IgD-negative memory B cell (primary cell): ENCODE measurements at regions not wholly inside any gene's neighbourhood (a gene's known extent, or its start where the extent isn't known, plus 50 kb on each side); places are given as distances from the start of the nearest gene placed in this dataset.
A peak's percentile ranks its signal among the peaks of the same experiment; 100 is the strongest.

Experiments
- H3K27ac Mint-ChIP-seq, 3 donors: one replicate each; pipeline ENCODE4 v1.8.0; 2020 to 2022; ENCODE audit warnings: mild to moderate bottlenecking in 3 of 3, mixed read lengths in 3 of 3, moderate library complexity in 1 of 3
- H3K27me3 Mint-ChIP-seq: one replicate; pipeline ENCODE4 v1.8.0; 2021; ENCODE audit warnings: mixed read lengths
- H3K36me3 Mint-ChIP-seq: one replicate; pipeline ENCODE4 v1.8.0; 2020; ENCODE audit warnings: mild to moderate bottlenecking, mixed read lengths
- H3K4me1 Mint-ChIP-seq, 3 donors: one replicate each; pipeline ENCODE4 v1.8.0; 2020 to 2022; ENCODE audit warnings: mixed read lengths in 3 of 3, mild to moderate bottlenecking in 1 of 3
- H3K4me3 Mint-ChIP-seq, 4 donors: one replicate each; pipeline ENCODE4 v1.8.0; 2020 to 2022; ENCODE audit warnings: mild to moderate bottlenecking in 4 of 4, mixed read lengths in 4 of 4, moderate library complexity in 3 of 4
- H3K9me3 Mint-ChIP-seq, 3 donors: one replicate each; pipeline ENCODE4 v1.8.0; 2020 to 2021; ENCODE audit warnings: mixed read lengths in 3 of 3, mild to moderate bottlenecking in 1 of 3

GRCh38 chr6:105832313-105832761 lies 253.8 kb upstream of the PRDM1 start:
- no peak overlapping the region for H3K27ac Mint-ChIP-seq
- peaks cover 7 to 22% (median 9%) of the 10 kb centered on the region in 3 donors for H3K4me1 Mint-ChIP-seq
- H3K36me3 Mint-ChIP-seq, result peaks cover 1% of the 10 kb centered on the region
- H3K27me3 Mint-ChIP-seq, result peaks cover 6% of the 10 kb centered on the region
- peak overlapping the region in 1 of 4 donors; percentile 10 for H3K4me3 Mint-ChIP-seq
- no peaks in the 10 kb centered on the region for H3K9me3 Mint-ChIP-seq

DNA sequence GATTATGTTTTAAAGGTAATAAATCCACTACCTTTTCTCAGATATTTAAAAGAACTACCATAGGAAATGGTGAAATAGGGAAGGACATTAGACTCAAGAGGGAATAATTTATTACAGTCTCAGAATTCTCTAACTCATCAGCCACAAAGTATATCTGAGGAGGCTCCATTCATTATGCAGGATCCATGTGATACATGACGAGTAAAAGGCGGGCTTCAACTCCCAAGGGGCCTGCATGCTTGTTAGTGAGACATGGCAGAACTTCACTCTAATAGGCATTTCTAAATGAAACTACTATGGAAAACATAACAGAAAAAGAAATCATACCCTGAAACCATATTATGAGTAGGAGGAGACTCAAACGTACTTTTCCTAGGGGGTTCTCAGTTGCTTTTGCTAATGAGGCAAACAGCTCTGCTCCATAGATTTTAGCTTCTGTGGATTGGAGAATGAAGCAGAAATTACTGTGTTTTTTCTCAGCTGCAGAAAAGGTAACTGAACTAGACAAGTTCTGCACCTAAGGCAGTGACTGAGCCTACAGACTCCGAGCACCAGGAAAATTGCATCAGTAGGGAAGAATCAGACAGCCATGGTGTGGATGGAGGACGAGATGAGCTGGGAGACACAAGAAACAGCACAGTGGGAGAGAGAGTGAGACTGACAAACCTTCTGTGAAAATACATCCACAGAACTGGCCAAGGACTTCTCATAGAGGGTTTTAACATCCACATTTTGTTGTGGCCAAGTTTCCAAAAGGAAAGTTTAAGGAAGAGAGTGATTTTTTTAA lies 254.6 kb upstream of the PRDM1 start:
- Mint-ChIP-seq H3K27me3 (peaks cover 7% of the 10 kb centered on the region), H3K36me3 (peaks cover 1% of the 10 kb centered on the region), H3K27ac (no peak overlapping the region), H3K4me1 (peaks cover 7 to 17% (median 9%) of the 10 kb centered on the region in 3 donors), H3K9me3 (peaks cover 0 to 2% (median under 1%) of the 10 kb centered on the region in 3 donors), H3K4me3 (no peak overlapping the region)

DNA sequence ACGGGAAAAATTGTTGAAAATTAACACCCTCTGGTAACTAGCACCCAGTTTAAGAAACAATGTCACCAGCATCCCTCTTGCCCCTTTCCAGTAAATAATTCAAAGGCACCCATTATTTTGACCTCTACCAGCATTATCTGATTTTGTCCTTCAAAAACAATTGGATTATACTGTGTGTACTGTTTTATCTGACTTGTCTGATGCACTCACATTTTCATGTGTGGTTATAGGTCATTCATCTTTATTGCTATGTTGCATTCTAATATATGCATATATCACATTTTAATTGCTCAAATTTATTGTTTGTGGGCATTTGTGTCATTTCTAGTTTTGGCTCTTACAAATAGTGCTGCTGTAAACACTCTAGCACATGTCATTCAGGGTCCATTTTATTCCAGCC lies 260.9 kb upstream of the PRDM1 start:
- peaks cover 7% of the 10 kb centered on the region for H3K27me3 Mint-ChIP-seq
- peaks cover 0 to 6% (median 5%) of the 10 kb centered on the region in 3 donors for H3K9me3 Mint-ChIP-seq
- no peak overlapping the region for H3K27ac Mint-ChIP-seq
- H3K4me1 Mint-ChIP-seq, result peaks cover 0 to 4% (median 3%) of the 10 kb centered on the region in 3 donors
- no peak overlapping the region for H3K4me3 Mint-ChIP-seq
- H3K36me3 Mint-ChIP-seq, result peaks cover 5% of the 10 kb centered on the region

DNA sequence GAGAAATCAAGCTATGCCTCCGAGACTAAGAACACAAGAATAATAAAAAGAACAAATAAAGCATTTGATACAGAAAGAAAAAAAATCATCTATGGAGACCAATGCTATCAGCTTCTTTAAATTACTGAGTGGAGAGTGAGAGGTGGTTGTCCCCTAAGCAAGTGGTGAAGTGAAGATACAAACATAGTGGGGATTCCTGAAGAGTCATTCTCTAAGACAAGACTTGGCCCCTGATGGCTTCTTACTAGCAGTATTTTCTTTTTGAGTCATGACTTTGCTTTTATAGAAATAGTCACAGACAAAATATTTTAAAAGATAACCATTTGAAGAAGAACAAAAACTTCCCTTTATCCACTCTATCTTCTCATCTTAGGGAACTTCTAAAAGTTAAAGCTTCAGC lies 261.4 kb upstream of the PRDM1 start:
- peaks cover 2 to 4% (median 3%) of the 10 kb centered on the region in 3 donors for H3K4me1 Mint-ChIP-seq

DNA sequence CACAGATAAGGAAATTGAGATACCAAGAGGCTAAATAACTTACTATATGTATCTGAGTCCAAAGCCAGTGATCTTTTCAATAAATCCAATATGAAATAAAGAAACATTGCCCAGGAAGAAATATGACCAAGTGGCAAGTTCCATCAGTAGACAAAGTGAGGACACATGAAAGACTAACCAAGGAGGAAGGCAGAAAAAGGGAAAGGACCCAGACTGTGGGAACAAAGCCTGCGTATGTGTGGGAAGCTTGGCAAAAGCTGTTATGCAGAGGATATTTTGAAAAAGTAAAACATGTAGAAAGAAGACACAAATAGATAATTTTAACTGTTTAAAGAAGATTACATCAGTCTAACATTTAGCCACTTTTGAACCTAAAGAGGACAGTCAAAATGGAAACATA lies 264.4 kb upstream of the PRDM1 start:
- H3K4me3 Mint-ChIP-seq, result no peak overlapping the region
- peaks cover 3 to 4% (median 3%) of the 10 kb centered on the region in 3 donors for H3K4me1 Mint-ChIP-seq
- H3K9me3 Mint-ChIP-seq, result peaks cover 0 to 6% (median 5%) of the 10 kb centered on the region in 3 donors
- H3K36me3 Mint-ChIP-seq, result peaks cover 5% of the 10 kb centered on the region
- H3K27me3 Mint-ChIP-seq, result peaks cover 4% of the 10 kb centered on the region
- no peak overlapping the region for H3K27ac Mint-ChIP-seq

More for the DNA sequence above, 261.4 kb upstream of the PRDM1 start:
- peaks cover 5% of the 10 kb centered on the region for H3K36me3 Mint-ChIP-seq
- H3K4me3 Mint-ChIP-seq, result no peak overlapping the region
- peaks cover 0 to 6% (median 5%) of the 10 kb centered on the region in 3 donors for H3K9me3 Mint-ChIP-seq
- no peak overlapping the region for H3K27ac Mint-ChIP-seq
- peaks cover 7% of the 10 kb centered on the region for H3K27me3 Mint-ChIP-seq

GRCh38 chr6:105821027-105821426 lies 265.1 kb upstream of the PRDM1 start:
- H3K36me3 Mint-ChIP-seq, result peaks cover 5% of the 10 kb centered on the region
- H3K9me3 Mint-ChIP-seq, result peaks cover 0 to 3% (median 2%) of the 10 kb centered on the region in 3 donors
- H3K4me1 Mint-ChIP-seq, result peaks cover 3 to 4% (median 3%) of the 10 kb centered on the region in 3 donors
- H3K27ac Mint-ChIP-seq, result no peak overlapping the region
- H3K4me3 Mint-ChIP-seq, result no peak overlapping the region
- H3K27me3 Mint-ChIP-seq, result peaks cover 3% of the 10 kb centered on the region

DNA sequence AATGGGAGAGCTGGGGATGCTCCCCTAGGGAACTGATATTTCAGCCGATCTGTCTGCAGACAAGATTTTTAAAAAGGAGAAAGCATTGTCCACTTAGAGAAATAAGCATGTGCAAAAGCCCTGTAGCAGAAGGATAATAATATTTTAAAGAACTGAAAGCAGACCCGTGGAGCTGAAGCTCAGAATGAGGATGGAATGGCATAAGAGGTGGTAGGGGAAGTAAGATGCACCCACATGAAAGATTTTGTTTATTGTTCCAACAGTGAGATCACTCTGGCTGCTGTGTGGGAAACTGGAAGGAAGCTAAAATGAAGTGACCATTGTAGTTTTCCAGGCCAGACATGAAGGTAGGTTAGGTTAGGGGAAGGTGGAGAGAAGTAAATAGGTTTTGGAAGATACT lies 266.4 kb upstream of the PRDM1 start:
- no peak overlapping the region for H3K27ac Mint-ChIP-seq
- H3K27me3 Mint-ChIP-seq, result peaks cover 3% of the 10 kb centered on the region
- peaks cover 3 to 7% (median 4%) of the 10 kb centered on the region in 3 donors for H3K4me1 Mint-ChIP-seq
- H3K4me3 Mint-ChIP-seq, result no peak overlapping the region
- peaks cover 0 to 3% (median 2%) of the 10 kb centered on the region in 3 donors for H3K9me3 Mint-ChIP-seq
- peaks cover 5% of the 10 kb centered on the region for H3K36me3 Mint-ChIP-seq

- Mint-ChIP-seq H3K36me3 (peaks cover 5% of the 10 kb centered on the region), H3K4me1 (peaks cover 0 to 7% (median 0%) of the 10 kb centered on the region in 3 donors), H3K9me3 (peaks cover 0 to 3% (median 2%) of the 10 kb centered on the region in 3 donors), H3K27ac (no peak overlapping the region), H3K4me3 (no peak overlapping the region), H3K27me3 (peaks cover 3% of the 10 kb centered on the region)
Observed at GRCh38 chr6:105818505-105818904, 267.6 kb upstream of the PRDM1 start.

DNA sequence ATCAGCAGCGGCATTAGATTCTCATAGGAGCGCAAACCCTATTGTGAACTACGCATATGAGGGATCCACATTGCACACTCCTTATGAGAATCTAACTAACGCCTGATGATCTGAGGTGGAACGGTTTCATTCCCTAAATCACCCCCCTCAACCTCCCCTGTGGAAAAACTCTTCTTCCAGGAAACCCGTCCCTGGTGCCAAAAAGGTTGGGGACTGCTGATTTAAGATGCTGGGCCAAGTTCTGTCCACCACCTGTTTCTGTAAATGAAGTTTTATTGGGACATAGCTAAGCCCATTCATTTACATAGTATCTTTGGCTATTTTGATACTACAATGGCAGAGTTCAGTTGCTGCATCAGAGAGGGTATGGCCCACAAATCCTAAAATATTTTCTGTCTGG lies 268.2 kb upstream of the PRDM1 start:
- peaks cover 0 to 7% (median 0%) of the 10 kb centered on the region in 3 donors for H3K4me1 Mint-ChIP-seq
- H3K27me3 Mint-ChIP-seq, result peaks cover 3% of the 10 kb centered on the region
- peaks cover 5% of the 10 kb centered on the region for H3K36me3 Mint-ChIP-seq
- no peak overlapping the region for H3K27ac Mint-ChIP-seq
- H3K4me3 Mint-ChIP-seq, result no peak overlapping the region
- H3K9me3 Mint-ChIP-seq, result peaks cover 0 to 3% (median 2%) of the 10 kb centered on the region in 3 donors

- H3K27me3 Mint-ChIP-seq, result peaks cover 3% of the 10 kb centered on the region
- H3K4me3 Mint-ChIP-seq, result no peak overlapping the region
- peaks cover 0 to 3% (median 2%) of the 10 kb centered on the region in 3 donors for H3K9me3 Mint-ChIP-seq
- peaks cover 2% of the 10 kb centered on the region for H3K36me3 Mint-ChIP-seq
- H3K4me1 Mint-ChIP-seq, result peaks cover 0 to 7% (median 0%) of the 10 kb centered on the region in 3 donors
- H3K27ac Mint-ChIP-seq, result no peak overlapping the region
Observed at GRCh38 chr6:105817370-105817769, 268.8 kb upstream of the PRDM1 start.

- Mint-ChIP-seq H3K36me3 (peaks cover 2% of the 10 kb centered on the region), H3K27ac (no peak overlapping the region), H3K4me1 (peaks cover 0 to 7% (median 0%) of the 10 kb centered on the region in 3 donors), H3K27me3 (peaks cover 4% of the 10 kb centered on the region), H3K4me3 (no peak overlapping the region), H3K9me3 (peaks cover 0 to 3% (median 2%) of the 10 kb centered on the region in 3 donors)
Observed at GRCh38 chr6:105816847-105817246, 269.3 kb upstream of the PRDM1 start.

GRCh38 chr6:105815661-105816555 lies 270.2 kb upstream of the PRDM1 start:
- Mint-ChIP-seq H3K36me3 (no peaks in the 10 kb centered on the region), H3K4me3 (no peak overlapping the region), H3K4me1 (peaks cover 0 to 7% (median 0%) of the 10 kb centered on the region in 3 donors), H3K9me3 (peaks cover 0 to 2% (median 0%) of the 10 kb centered on the region in 3 donors), H3K27ac (no peak overlapping the region), H3K27me3 (peaks cover 7% of the 10 kb centered on the region)

GRCh38 chr6:105814745-105815536 lies 271.2 kb upstream of the PRDM1 start:
- no peaks in the 10 kb centered on the region for H3K36me3 Mint-ChIP-seq
- no peak overlapping the region for H3K4me3 Mint-ChIP-seq
- peaks cover 7% of the 10 kb centered on the region for H3K27me3 Mint-ChIP-seq
- peak overlapping the region in 1 of 3 donors; percentile 21 for H3K27ac Mint-ChIP-seq
- peaks cover 0 to 7% (median 0%) of the 10 kb centered on the region in 3 donors for H3K4me1 Mint-ChIP-seq
- no peaks in the 10 kb centered on the region for H3K9me3 Mint-ChIP-seq

- Mint-ChIP-seq H3K27ac (no peak overlapping the region), H3K4me1 (peaks cover 0 to 4% (median 0%) of the 10 kb centered on the region in 3 donors), H3K4me3 (no peak overlapping the region), H3K27me3 (peaks cover 4% of the 10 kb centered on the region), H3K36me3 (peaks cover 2% of the 10 kb centered on the region), H3K9me3 (no peaks in the 10 kb centered on the region)
Observed at GRCh38 chr6:105810922-105811482, 275.1 kb upstream of the PRDM1 start.
